ELR (cell line): ENCODE measurements at regions not wholly inside any gene's neighbourhood (a gene's known extent, or its start where the extent isn't known, plus 50 kb on each side); places are given as distances from the start of the nearest gene placed in this dataset.
"Not testable (repeated sequence)": the region's sequence is repeated elsewhere in the genome, so short reads cannot be mapped to it uniquely, and the experiment has no call there.

Source experiments
- DNase-seq: peaks from one replicate; pipeline ENCODE4 v3.0.0-alpha.2; 2015; ENCODE audit warnings: low read depth

- peak; percentile 83 for DNase-seq
Observed at GRCh38 chr13:109274188-109274821, 512.1 kb downstream of the IRS2 start.

DNA sequence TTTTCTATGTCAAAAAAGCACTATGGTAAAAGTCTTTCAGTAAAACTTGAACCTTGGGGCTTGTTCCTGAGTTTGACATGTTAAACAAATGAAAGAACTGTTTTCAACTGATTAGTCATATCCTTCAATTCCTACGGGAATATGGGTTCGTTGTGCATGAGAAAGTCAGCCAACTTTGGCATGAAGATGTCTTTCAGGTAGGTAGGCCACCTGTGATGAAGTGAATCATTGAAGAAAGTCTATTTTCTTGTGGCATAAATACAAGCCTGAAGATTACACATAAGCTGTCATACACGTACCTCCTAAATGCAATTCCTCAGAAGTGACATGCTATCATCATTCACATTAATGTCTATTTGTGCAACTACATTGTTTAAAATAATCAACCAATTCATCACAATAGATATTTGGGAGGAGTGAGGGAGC, 513.0 kb downstream of the IRS2 start:
- DNase-seq = peak; percentile 56

DNA sequence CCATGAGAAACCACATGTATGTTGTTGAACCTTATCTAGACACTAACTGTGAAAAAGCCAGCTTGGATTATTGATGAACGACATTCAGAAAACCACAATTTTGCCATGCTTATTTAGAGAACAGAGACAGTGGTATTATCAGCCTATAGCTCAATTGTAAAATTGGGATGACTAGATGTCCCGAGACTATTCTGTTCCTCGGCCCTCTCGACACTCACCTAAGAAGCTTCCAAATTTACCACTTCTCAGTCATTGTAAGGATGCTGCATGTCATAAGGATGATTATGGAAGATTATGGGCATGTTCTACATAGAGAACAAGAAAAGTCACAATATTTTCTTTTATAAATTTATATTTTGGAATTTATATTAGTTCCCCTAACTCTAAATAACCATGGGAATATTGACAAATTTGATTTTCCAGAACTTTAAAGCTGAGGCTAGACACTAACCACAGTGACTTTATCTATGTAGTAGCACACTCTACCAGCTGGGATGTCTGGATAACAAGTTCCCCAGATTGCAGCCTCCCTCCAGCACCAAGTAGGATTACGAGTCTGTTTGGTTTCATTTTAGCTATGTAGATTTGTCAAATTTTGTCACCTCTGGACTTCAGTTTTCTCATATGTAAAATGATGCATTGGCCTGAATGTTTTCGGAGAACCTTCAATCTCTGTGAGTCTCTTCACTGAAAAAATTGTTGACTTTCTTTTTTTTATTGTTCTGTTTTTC, 513.6 kb downstream of the IRS2 start:
- DNase-seq = peak; percentile 10

DNA sequence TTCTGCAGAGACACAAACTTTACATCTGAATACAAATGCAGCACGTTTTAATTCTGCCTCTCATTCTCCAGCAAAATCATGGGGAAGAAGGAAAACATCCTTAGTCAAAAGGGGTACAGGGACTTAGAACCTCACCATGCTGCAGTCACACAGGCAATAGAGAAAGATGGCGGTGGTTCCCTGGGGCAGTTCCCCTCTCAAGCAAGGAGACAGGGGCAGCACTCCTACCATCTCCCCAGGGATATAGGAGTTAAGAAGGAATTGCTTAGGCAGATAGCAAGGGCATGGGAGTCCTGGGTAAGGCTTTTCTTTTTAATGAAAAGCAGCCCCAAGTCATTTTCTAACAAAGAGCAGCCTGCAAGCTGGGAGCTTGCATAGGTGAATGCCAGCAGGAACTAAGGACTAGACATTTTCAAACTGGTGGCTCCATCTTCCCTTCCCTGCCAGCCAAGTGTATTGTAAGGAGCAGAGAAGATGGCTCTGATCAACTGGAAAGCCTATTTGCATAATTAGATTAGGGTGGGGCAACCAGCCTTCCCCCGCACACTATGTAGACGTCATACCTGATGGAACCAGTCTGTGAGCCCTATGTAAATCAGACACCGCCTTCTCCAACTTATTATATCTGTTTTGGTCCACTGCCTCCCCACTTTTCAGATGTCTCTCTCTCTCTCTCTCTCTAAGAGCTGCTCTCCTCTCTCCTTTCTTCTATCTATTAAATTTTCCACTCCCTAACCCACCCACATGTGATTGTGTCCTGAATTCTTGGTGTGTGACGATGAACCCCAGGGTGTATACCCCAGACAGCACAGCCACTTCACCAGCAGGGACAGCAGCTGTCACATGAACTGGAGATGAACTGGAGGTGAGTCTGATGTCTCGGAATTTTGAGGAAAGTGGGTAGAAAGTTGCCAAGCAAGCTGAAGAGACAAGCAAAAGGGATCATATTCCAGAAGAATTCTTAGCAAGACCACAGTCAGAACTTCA, 514.5 kb downstream of the IRS2 start:
- no peak for DNase-seq

GRCh38 chr13:109271061-109271460, 515.3 kb downstream of the IRS2 start:
- no peak for DNase-seq

- not testable (repeated sequence) for DNase-seq
Observed at GRCh38 chr13:109269381-109269780, 517.0 kb downstream of the IRS2 start.

DNA sequence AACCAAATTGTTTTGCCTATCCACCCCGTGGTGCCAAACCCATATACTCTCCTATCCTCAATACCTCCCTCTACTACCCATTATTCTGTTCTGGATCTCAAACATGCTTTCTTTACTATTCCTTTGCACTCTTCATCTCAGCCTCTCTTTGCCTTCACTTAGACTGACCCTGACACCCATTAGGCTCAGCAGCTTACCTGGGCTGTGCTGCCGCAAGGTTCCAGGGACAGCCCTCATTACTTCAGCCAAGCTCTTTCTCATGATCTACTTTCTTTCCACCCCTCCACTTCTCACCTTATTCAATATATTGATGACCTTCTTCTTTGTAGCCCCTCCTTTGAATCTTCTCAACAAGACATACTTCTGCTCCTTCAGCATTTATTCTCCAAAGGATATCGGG, 517.9 kb downstream of the IRS2 start:
- not testable (repeated sequence) for DNase-seq

DNA sequence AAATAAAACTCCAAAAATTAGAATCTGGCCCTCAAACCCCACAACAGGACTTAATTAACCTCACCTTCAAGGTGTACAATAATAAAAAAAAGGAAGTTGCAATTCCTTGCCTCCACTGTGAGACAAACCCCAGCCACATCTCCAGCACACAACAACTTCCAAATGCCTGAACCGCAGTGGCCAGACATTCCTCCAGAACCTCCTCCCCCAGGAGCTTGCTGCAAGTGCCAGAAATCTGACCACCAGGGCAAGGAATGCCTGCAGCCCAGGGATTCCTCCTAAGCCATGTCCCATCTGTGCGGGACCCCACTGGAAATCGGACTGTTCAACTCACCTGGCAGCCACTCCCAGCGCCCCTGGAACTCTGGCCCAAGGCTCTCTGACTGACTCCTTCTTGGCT, 519.0 kb downstream of the IRS2 start:
- not testable (repeated sequence) for DNase-seq

GRCh38 chr13:109265438-109265742, 521.0 kb downstream of the IRS2 start:
- DNase-seq = not testable (repeated sequence)

DNA sequence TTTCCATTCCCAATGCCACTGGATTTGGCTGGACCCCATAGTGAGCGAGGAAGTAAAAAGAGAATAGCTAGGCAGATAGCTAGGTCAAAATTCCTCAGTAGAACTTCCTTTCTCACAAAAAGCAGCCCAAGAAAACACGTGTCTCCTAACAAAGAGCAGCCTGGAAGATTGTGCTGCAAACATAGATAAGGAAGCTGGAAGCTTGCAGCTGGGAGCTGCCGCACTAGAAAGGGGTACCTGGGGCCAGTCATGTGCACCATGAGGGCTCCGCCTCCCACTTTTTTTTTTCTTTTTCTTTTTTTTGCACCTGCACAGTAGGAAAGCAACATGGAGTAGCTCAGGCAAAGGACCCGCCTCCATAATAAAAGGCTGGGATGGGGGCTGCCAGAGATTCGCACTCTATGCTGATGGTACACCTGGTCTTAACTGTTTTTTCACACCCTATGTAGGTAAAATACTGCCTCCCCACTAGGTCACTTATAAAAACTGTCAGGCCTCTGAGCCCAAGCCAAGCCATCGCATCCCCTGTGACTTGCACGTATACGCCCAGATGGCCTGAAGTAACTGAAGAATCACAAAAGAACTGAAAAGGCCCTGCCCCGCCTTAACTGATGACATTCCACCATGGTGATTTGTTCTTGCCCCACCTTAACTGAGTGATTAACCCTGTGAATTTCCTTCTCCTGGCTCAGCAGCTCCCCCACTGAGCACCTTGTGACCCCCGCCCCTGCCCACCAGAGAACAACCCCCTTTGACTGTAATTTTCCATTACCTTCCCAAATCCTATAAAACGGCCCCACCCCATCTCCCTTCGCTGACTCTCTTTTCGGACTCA, 521.6 kb downstream of the IRS2 start:
- DNase-seq = not testable (repeated sequence)

GRCh38 chr13:109257761-109258157, 528.6 kb downstream of the IRS2 start:
- DNase-seq = not testable (repeated sequence)
